GM23338 (cell line): ENCODE measurements at regions not wholly inside any gene's neighbourhood (a gene's known extent, or its start where the extent isn't known, plus 50 kb on each side); places are given as distances from the start of the nearest gene placed in this dataset.

Experiments used
- CREB1 ChIP-seq: fragments of 250-450 bp; sonication (Bioruptor Pico); IDR thresholded peaks from 2 replicates; pipeline ENCODE4 v1.5.0; 2020; ENCODE audit warnings: low read depth, mild to moderate bottlenecking, moderate library complexity
- EZH2 ChIP-seq: fragments of 200-600 bp; sonication (generic); IDR thresholded peaks from one replicate; pipeline ENCODE4 v1.8.0; 2017; ENCODE audit warnings: antibody characterized with exemption, mild to moderate bottlenecking, low read depth; ENCODE audit not compliant: unreplicated experiment
- EZH2phosphoT487 ChIP-seq: fragments of 200-600 bp; sonication (generic); IDR thresholded peaks from one replicate; pipeline ENCODE4 v1.8.1; 2018; ENCODE audit warnings: antibody characterized with exemption; ENCODE audit not compliant: unreplicated experiment
- JUNB ChIP-seq: IDR thresholded peaks from one replicate; pipeline ENCODE4 v1.6.1; 2016; ENCODE audit warnings: antibody characterized with exemption; ENCODE audit not compliant: unreplicated experiment
- NANOG ChIP-seq: IDR thresholded peaks from 2 replicates; pipeline ENCODE4 v1.6.1; 2016; ENCODE audit warnings: antibody characterized with exemption, borderline replicate concordance
- POLR2AphosphoS5 ChIP-seq: IDR thresholded peaks from 2 replicates; pipeline ENCODE4 v1.6.1; 2016; ENCODE audit warnings: antibody characterized with exemption, low read depth
- STAT1 ChIP-seq: IDR thresholded peaks from one replicate; pipeline ENCODE4 v1.6.1; 2016; ENCODE audit warnings: antibody characterized with exemption; ENCODE audit not compliant: unreplicated experiment
- ZNF331 ChIP-seq: fragments of 250-450 bp; sonication (Bioruptor Pico); IDR thresholded peaks from 2 replicates; pipeline ENCODE4 v1.5.0; 2020; ENCODE audit warnings: low read depth, mild to moderate bottlenecking, moderate library complexity
- TF ChIP-seq, protein P1 (sequence below), 2 experiments: fragments of 200-600 bp in 1 of 2; sonication (generic) in 1 of 2; conservative IDR thresholded peaks; 2 replicates each; pipeline versions ENCODE4 v1.5.1 to v1.6.1; 2016 to 2017; ENCODE audit warnings: antibody characterized with exemption in 2 of 2, low read depth in 2 of 2, mild to moderate bottlenecking in 2 of 2, moderate library complexity in 1 of 2
- TF ChIP-seq, protein P2 (sequence below): IDR thresholded peaks from one replicate; pipeline ENCODE4 v1.6.1; 2018; ENCODE audit warnings: antibody characterized with exemption; ENCODE audit not compliant: unreplicated experiment

DNA sequence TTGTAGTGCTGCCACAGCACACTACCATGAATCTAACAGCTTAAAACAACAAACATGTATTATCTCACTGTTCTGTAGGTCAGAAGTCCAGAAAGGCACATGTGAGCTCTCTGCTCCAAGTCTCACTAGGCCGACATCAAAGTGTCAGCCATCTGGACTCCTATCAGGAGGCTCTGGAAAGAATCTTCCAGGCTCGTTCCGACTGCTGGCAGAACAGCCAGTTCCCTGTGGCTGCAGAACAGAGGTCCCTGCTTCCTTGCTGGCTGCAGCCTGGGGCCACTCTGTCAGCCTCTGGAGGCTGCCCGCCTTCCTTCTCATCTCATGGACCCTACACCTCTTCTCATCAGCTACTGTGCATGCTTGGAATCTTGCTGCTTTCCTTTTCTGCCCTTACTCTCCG, 168.9 kb downstream of the CBLN1 start:
- TF ChIP-seq, protein P1, sequence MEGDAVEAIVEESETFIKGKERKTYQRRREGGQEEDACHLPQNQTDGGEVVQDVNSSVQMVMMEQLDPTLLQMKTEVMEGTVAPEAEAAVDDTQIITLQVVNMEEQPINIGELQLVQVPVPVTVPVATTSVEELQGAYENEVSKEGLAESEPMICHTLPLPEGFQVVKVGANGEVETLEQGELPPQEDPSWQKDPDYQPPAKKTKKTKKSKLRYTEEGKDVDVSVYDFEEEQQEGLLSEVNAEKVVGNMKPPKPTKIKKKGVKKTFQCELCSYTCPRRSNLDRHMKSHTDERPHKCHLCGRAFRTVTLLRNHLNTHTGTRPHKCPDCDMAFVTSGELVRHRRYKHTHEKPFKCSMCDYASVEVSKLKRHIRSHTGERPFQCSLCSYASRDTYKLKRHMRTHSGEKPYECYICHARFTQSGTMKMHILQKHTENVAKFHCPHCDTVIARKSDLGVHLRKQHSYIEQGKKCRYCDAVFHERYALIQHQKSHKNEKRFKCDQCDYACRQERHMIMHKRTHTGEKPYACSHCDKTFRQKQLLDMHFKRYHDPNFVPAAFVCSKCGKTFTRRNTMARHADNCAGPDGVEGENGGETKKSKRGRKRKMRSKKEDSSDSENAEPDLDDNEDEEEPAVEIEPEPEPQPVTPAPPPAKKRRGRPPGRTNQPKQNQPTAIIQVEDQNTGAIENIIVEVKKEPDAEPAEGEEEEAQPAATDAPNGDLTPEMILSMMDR (conservative IDR thresholded peaks at IDR 0.05; ENCODE audit: low read depth in 2 of 2) = no peak
- TF ChIP-seq POLR2AphosphoS5 = no peak
- no peak for TF ChIP-seq NANOG
- no peak for TF ChIP-seq EZH2
- TF ChIP-seq EZH2phosphoT487 = no peak
- no peak for TF ChIP-seq CREB1
- TF ChIP-seq, protein P2, sequence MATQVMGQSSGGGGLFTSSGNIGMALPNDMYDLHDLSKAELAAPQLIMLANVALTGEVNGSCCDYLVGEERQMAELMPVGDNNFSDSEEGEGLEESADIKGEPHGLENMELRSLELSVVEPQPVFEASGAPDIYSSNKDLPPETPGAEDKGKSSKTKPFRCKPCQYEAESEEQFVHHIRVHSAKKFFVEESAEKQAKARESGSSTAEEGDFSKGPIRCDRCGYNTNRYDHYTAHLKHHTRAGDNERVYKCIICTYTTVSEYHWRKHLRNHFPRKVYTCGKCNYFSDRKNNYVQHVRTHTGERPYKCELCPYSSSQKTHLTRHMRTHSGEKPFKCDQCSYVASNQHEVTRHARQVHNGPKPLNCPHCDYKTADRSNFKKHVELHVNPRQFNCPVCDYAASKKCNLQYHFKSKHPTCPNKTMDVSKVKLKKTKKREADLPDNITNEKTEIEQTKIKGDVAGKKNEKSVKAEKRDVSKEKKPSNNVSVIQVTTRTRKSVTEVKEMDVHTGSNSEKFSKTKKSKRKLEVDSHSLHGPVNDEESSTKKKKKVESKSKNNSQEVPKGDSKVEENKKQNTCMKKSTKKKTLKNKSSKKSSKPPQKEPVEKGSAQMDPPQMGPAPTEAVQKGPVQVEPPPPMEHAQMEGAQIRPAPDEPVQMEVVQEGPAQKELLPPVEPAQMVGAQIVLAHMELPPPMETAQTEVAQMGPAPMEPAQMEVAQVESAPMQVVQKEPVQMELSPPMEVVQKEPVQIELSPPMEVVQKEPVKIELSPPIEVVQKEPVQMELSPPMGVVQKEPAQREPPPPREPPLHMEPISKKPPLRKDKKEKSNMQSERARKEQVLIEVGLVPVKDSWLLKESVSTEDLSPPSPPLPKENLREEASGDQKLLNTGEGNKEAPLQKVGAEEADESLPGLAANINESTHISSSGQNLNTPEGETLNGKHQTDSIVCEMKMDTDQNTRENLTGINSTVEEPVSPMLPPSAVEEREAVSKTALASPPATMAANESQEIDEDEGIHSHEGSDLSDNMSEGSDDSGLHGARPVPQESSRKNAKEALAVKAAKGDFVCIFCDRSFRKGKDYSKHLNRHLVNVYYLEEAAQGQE = no peak
- no peak for TF ChIP-seq STAT1
- no peak for TF ChIP-seq JUNB
- no peak for TF ChIP-seq ZNF331
